ENCODE measurements at regions not wholly inside any gene's neighbourhood (a gene's known extent, or its start where the extent isn't known, plus 50 kb on each side); places are given as distances from the start of the nearest gene placed in this dataset.

- Histone ChIP-seq H3K4me1 (ENCODE audit: insufficient read depth) (no peaks in the 10 kb centered on the region), H2AFZ (no peak overlapping the region), H3K27me3 (ENCODE audit: insufficient read depth) (no peaks in the 10 kb centered on the region), H3K4me3 (no peak overlapping the region), H3K9me2 (ENCODE audit: insufficient read depth) (peaks cover 8% of the 10 kb centered on the region; the same call in 1 of the 2 replicates), H3K4me2 (no peak overlapping the region), H3F3A (replicated peaks; ENCODE audit: low read depth) (no peaks in the 10 kb centered on the region), H3K27ac (ENCODE audit: low read depth) (no peak overlapping the region), H4K20me1 (replicated peaks; ENCODE audit: insufficient read depth) (no peaks in the 10 kb centered on the region), H3K79me2 (replicated peaks; ENCODE audit: insufficient read depth) (no peaks in the 10 kb centered on the region), H3K36me3 (ENCODE audit: insufficient read depth) (no peaks in the 10 kb centered on the region)
- Mint-ChIP-seq H3K27me3 (ENCODE audit: insufficient read depth, low read depth, poor library complexity) (peaks cover 1% of the 10 kb centered on the region), H3K27ac (no peak overlapping the region), H3K9me3 (no peaks in the 10 kb centered on the region; the same call in 2 of the 3 replicates), H3K4me3 (no peak overlapping the region), H3K4me1 (no peaks in the 10 kb centered on the region; the same call in 2 of the 3 replicates), H3K36me3 (ENCODE audit: low read depth) (no peaks in the 10 kb centered on the region)
- no peak for DNase-seq (ENCODE audit: low spot score)
- TF ChIP-seq, protein P1, sequence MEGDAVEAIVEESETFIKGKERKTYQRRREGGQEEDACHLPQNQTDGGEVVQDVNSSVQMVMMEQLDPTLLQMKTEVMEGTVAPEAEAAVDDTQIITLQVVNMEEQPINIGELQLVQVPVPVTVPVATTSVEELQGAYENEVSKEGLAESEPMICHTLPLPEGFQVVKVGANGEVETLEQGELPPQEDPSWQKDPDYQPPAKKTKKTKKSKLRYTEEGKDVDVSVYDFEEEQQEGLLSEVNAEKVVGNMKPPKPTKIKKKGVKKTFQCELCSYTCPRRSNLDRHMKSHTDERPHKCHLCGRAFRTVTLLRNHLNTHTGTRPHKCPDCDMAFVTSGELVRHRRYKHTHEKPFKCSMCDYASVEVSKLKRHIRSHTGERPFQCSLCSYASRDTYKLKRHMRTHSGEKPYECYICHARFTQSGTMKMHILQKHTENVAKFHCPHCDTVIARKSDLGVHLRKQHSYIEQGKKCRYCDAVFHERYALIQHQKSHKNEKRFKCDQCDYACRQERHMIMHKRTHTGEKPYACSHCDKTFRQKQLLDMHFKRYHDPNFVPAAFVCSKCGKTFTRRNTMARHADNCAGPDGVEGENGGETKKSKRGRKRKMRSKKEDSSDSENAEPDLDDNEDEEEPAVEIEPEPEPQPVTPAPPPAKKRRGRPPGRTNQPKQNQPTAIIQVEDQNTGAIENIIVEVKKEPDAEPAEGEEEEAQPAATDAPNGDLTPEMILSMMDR (conservative IDR thresholded peaks at IDR 0.05; ENCODE audit: low read depth in 2 of 2): no peak
- TF ChIP-seq EZH2phosphoT487 (IDR thresholded peaks at IDR 0.05; ENCODE audit: unreplicated experiment) (no peak), ZNF462 (CRISPR knock-in tag; IDR thresholded peaks at IDR 0.05) (no peak), ETS1 (IDR thresholded peaks at IDR 0.05) (no peak), POLR2AphosphoS5 (IDR thresholded peaks at IDR 0.05; ENCODE audit: low read depth) (no peak), NANOG (IDR thresholded peaks at IDR 0.05; ENCODE audit: borderline replicate concordance) (no peak), STAT1 (IDR thresholded peaks at IDR 0.05; ENCODE audit: unreplicated experiment) (no peak), ZNF114 (CRISPR knock-in tag; IDR thresholded peaks at IDR 0.05) (no peak), ZNF331 (CRISPR knock-in tag; IDR thresholded peaks at IDR 0.05; ENCODE audit: low read depth) (no peak), JUNB (IDR thresholded peaks at IDR 0.05; ENCODE audit: unreplicated experiment) (no peak), EZH2 (IDR thresholded peaks at IDR 0.05; ENCODE audit: low read depth, unreplicated experiment) (no peak), REST (IDR thresholded peaks at IDR 0.05; ENCODE audit: unreplicated experiment) (no peak), CREB1 (CRISPR knock-in tag; IDR thresholded peaks at IDR 0.05; ENCODE audit: low read depth) (no peak)
- no peak for ATAC-seq
Observed at GRCh38 chr3:118537454-118537853, 497.2 kb downstream of the IGSF11 start.

Data from GM23338 (cell line).